IMR-90 (cell line): ENCODE measurements at regions not wholly inside any gene's neighbourhood (a gene's known extent, or its start where the extent isn't known, plus 50 kb on each side); places are given as distances from the start of the nearest gene placed in this dataset.

Experiments
- ATAC-seq: fragments of 200-7000 bp; cut with Tn5 transposase; 2 replicates; pipeline ENCODE4 v1.9.1; 2020; ENCODE audit warnings: low read depth, mild to moderate bottlenecking, moderate library complexity
- BruUV-seq: library from RNA; stranded (reverse); fragments of 400-500 nt; replicated peaks from 2 replicates; lab custom pipeline; 2021; lab: Mats Ljungman, UMichigan
- CTCF ChIA-PET: fragments of 300-600 bp; formaldehyde crosslinking; extraction: SDS; loops from one replicate; lab custom pipeline; 2021; ENCODE audit warnings: antibody characterized with exemption; lab: Yijun Ruan, JAX
- POLR2A ChIA-PET: fragments of 300-600 bp; sonication (Branson Sonifier 250); formaldehyde crosslinking; loops from one replicate; lab custom pipeline; 2022; ENCODE audit warnings: antibody characterized with exemption; ENCODE audit not compliant: unreplicated experiment; lab: Charles Lee
- DNase-seq: peaks from one replicate; pipeline ENCODE4 v3.0.0; 2013
- H2AFZ ChIP-seq: replicated peaks from 2 replicates; pipeline ENCODE3; 2013; ENCODE audit warnings: low read length, mild to moderate bottlenecking; ENCODE audit not compliant: poor library complexity
- H2AK5ac ChIP-seq: 2 replicates; pipeline ENCODE4 v1.6.1; 2013; ENCODE audit warnings: low read depth, low read length, inconsistent platforms
- H2AK9ac ChIP-seq: replicated peaks from 2 replicates; pipeline ENCODE3; 2013; ENCODE audit warnings: mild to moderate bottlenecking, low read depth, low read length, moderate library complexity; ENCODE audit not compliant: poor library complexity
- H2BK120ac ChIP-seq: 2 replicates; pipeline ENCODE4 v1.6.1; 2013; ENCODE audit warnings: low read depth, low read length, inconsistent platforms
- H2BK15ac ChIP-seq: 3 replicates; pipeline ENCODE4 v1.6.1; 2013; ENCODE audit warnings: low read depth, low read length, inconsistent platforms
- H2BK20ac ChIP-seq: 2 replicates; pipeline ENCODE4 v1.6.1; 2013; ENCODE audit warnings: low read depth, mild to moderate bottlenecking, inconsistent platforms, low read length, moderate library complexity
- H2BK5ac ChIP-seq: 2 replicates; pipeline ENCODE4 v1.6.1; 2013; ENCODE audit warnings: mild to moderate bottlenecking, low read depth, low read length, inconsistent platforms; ENCODE audit not compliant: poor library complexity, severe bottlenecking
- H3K14ac ChIP-seq: replicated peaks from 2 replicates; pipeline ENCODE4 v1.6.1; 2013; ENCODE audit warnings: low read depth, low read length, inconsistent platforms
- H3K18ac ChIP-seq: 2 replicates; pipeline ENCODE4 v1.6.1; 2013; ENCODE audit warnings: low read depth, low read length, control low read depth
- H3K23ac ChIP-seq: 2 replicates; pipeline ENCODE4 v1.6.1; 2013; ENCODE audit warnings: low read depth, low read length, inconsistent platforms
- H3K27ac ChIP-seq: 2 replicates; pipeline ENCODE4 v1.5.1; 2013; ENCODE audit warnings: mild to moderate bottlenecking, control low read depth, low read length; ENCODE audit not compliant: insufficient read depth
- H3K27me3 ChIP-seq: 2 replicates; pipeline ENCODE4 v1.6.1; 2013; ENCODE audit warnings: low read length; ENCODE audit not compliant: control insufficient read depth, insufficient read depth
- H3K36me3 ChIP-seq: 2 replicates; pipeline ENCODE4 v1.6.1; 2013; ENCODE audit warnings: low read length, mixed read lengths; ENCODE audit not compliant: control insufficient read depth, insufficient read depth
- H3K4ac ChIP-seq: 2 replicates; pipeline ENCODE4 v1.6.1; 2013; ENCODE audit warnings: low read depth, low read length, inconsistent platforms
- H3K4me1 ChIP-seq: 2 replicates; pipeline ENCODE4 v1.6.1; 2013; ENCODE audit warnings: low read length, mixed read lengths; ENCODE audit not compliant: control insufficient read depth, insufficient read depth
- H3K4me2 ChIP-seq: 2 replicates; pipeline ENCODE4 v1.6.1; 2013; ENCODE audit warnings: low read depth, mild to moderate bottlenecking, control low read depth, low read length, moderate library complexity
- H3K4me3 ChIP-seq: 2 replicates; pipeline ENCODE4 v1.5.1; 2013; ENCODE audit warnings: low read depth, mild to moderate bottlenecking, control low read depth, low read length, moderate library complexity; ENCODE audit not compliant: insufficient read depth
- H3K56ac ChIP-seq: 2 replicates; pipeline ENCODE4 v1.6.1; 2013; ENCODE audit warnings: low read length, inconsistent platforms; ENCODE audit not compliant: insufficient read depth; ENCODE audit errors: extremely low read depth
- H3K79me1 ChIP-seq, 2 experiments: 2 replicates each; pipeline ENCODE4 v1.6.1; 2013; ENCODE audit warnings: low read length in 2 of 2, inconsistent platforms in 1 of 2, low read depth in 1 of 2
- H3K9ac ChIP-seq: 2 replicates; pipeline ENCODE4 v1.6.1; 2013; ENCODE audit warnings: low read depth, low read length, control low read depth
- H3K9me1 ChIP-seq: 2 replicates; pipeline ENCODE4 v1.6.1; 2013; ENCODE audit warnings: low read length, inconsistent platforms; ENCODE audit not compliant: insufficient read depth
- H3K9me3 ChIP-seq: 2 replicates; pipeline ENCODE4 v1.6.1; 2013; ENCODE audit warnings: low read length; ENCODE audit not compliant: control insufficient read depth, insufficient read depth
- H4K20me1 ChIP-seq: 2 replicates; pipeline ENCODE4 v1.6.1; 2013; ENCODE audit warnings: low read length, inconsistent platforms; ENCODE audit not compliant: insufficient read depth
- H4K5ac ChIP-seq: 2 replicates; pipeline ENCODE4 v1.6.1; 2013; ENCODE audit warnings: mild to moderate bottlenecking, low read depth, low read length, control low read depth
- H4K8ac ChIP-seq, 2 experiments: 2 replicates each; pipeline ENCODE4 v1.6.1; 2013; ENCODE audit warnings: low read depth in 2 of 2, low read length in 2 of 2, control low read depth in 1 of 2, inconsistent platforms in 1 of 2
- H4K91ac ChIP-seq: 2 replicates; pipeline ENCODE4 v1.6.1; 2013; ENCODE audit warnings: low read depth, low read length, inconsistent platforms; ENCODE audit not compliant: insufficient read depth
- BHLHE40 ChIP-seq: fragments of 150-350 bp; IDR thresholded peaks from 2 replicates; pipeline ENCODE4 v1.6.1; 2016; ENCODE audit warnings: mild to moderate bottlenecking, low read depth, low read length
- CEBPB ChIP-seq: IDR thresholded peaks from 2 replicates; pipeline ENCODE4 v1.6.1; 2012; ENCODE audit warnings: low read depth, low read length, improper control_type of control experiment
- CHD1 ChIP-seq: IDR thresholded peaks from 2 replicates; pipeline ENCODE4 v1.6.1; 2012; ENCODE audit warnings: low read depth, low read length, improper control_type of control experiment
- CTCF ChIP-seq: conservative IDR thresholded peaks from 2 replicates; pipeline ENCODE4 v1.5.1; 2012; ENCODE audit warnings: mild to moderate bottlenecking, low read depth, low read length, improper control_type of control experiment
- FOS ChIP-seq: fragments of 150-350 bp; IDR thresholded peaks from 2 replicates; pipeline ENCODE4 v1.6.1; 2016; ENCODE audit warnings: low read depth, low read length
- MAZ ChIP-seq: IDR thresholded peaks from 2 replicates; pipeline ENCODE4 v1.6.1; 2012; ENCODE audit warnings: low read depth, mild to moderate bottlenecking, low read length, improper control_type of control experiment, moderate library complexity, borderline replicate concordance
- MXI1 ChIP-seq: IDR thresholded peaks from 2 replicates; pipeline ENCODE4 v1.6.1; 2012; ENCODE audit warnings: low read depth, mild to moderate bottlenecking, low read length, moderate library complexity, borderline replicate concordance
- NFE2L2 ChIP-seq: fragments of 150-350 bp; IDR thresholded peaks from 2 replicates; pipeline ENCODE4 v1.6.1; 2016; ENCODE audit warnings: low read depth, mild to moderate bottlenecking, low read length
- POLR2A ChIP-seq: IDR thresholded peaks from 2 replicates; pipeline ENCODE4 v1.6.1; 2012; ENCODE audit warnings: mild to moderate bottlenecking, low read depth, low read length
- RAD21 ChIP-seq: IDR thresholded peaks from 2 replicates; pipeline ENCODE4 v1.6.1; 2012; ENCODE audit warnings: low read length, improper control_type of control experiment
- RCOR1 ChIP-seq: IDR thresholded peaks from 2 replicates; pipeline ENCODE4 v1.6.1; 2012; ENCODE audit warnings: mild to moderate bottlenecking, low read length, improper control_type of control experiment; ENCODE audit not compliant: insufficient replicate concordance
- RFX5 ChIP-seq: IDR thresholded peaks from 2 replicates; pipeline ENCODE4 v1.8.0; 2012; ENCODE audit warnings: low read depth, mild to moderate bottlenecking, low read length, moderate library complexity
- SMC3 ChIP-seq: fragments of 150-350 bp; IDR thresholded peaks from 2 replicates; pipeline ENCODE4 v1.6.1; 2016; ENCODE audit warnings: low read depth, mild to moderate bottlenecking, antibody characterized with exemption, low read length, moderate library complexity
- WGBS, 2 experiments: methylation state at CpG; one replicate each; pipeline versions ENCODE4 v1.1.5 to v1.1.7; 2013; ENCODE audit warnings: missing lambda C conversion rate in 2 of 2; ENCODE audit not compliant: insufficient read length in 1 of 2; ENCODE audit errors: extremely low coverage in 2 of 2; 5-methylcytosine and 5-hydroxymethylcytosine counted together
- dilution Hi-C: fragments of 300-500 bp; cut with HindIII; formaldehyde crosslinking; loops from one replicate; pipeline ENCODE4 v1.14.3; 2018; ENCODE audit warnings: low sequenced_read_pairs; ENCODE audit not compliant: unreplicated experiment
- in situ Hi-C: fragments of 300-500 bp; cut with MboI; formaldehyde crosslinking; loops from 3 replicates; pipeline ENCODE4 v1.14.3; 2019; ENCODE audit warnings: low sequenced_read_pairs, inconsistent platforms, mixed read lengths
- intact Hi-C: fragments of 100-400 bp; cut with micrococcal nuclease; formaldehyde crosslinking; loops from 2 replicates; pipeline ENCODE4 v1.10.0; 2022
- TF ChIP-seq, protein P1 (sequence below): fragments of 150-350 bp; IDR thresholded peaks from 2 replicates; pipeline ENCODE4 v1.6.1; 2016; ENCODE audit warnings: low read depth, mild to moderate bottlenecking, low read length, moderate library complexity, borderline replicate concordance
- TF ChIP-seq, protein P2 (sequence below): fragments of 150-350 bp; IDR thresholded peaks from 2 replicates; pipeline ENCODE4 v1.6.1; 2017; ENCODE audit warnings: mild to moderate bottlenecking, antibody characterized with exemption, low read length, low read depth

DNA sequence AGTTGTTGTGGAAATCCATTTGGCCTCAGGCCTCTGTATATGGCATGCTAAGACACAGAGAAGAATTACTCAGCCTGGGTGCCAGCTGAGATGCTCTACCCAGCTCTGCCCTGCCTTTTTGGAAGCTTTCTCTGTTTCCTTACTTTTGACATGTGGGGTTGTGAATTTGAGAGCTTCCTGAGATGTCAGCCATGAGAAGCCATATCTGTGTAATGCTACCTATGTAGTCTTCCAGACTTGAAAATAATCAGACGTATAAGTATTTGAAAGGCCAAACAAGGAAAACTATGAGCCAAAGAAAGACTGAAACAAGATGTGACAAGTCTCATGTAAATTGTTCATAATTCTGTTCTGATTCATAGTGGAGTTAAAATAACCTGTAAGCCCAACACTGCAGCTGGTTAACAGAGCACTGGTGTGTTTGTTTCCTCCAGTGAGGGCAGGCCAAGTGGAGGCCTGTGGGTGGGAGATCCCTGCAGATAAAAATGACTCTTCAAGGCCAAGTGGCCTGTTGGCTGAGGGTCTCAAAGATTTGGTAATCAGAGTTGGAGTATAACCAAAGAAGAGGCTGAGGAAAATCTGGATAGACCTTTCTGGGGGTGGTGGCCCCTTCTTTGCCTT is 94.0 kb downstream of the TMX1 start:
- peak overlapping the region; percentile 14; the same call in 1 of the 2 replicates for H2AK5ac ChIP-seq
- H3K23ac ChIP-seq: 0 out of 2 replicates have a peak overlapping the region, but pooled peaks have one; percentile 40
- H3K9ac ChIP-seq: no peak overlapping the region
- no peaks in the 10 kb centered on the region for H3K27me3 ChIP-seq
- peak overlapping the region; percentile 57 for H2BK120ac ChIP-seq
- BruUV-seq: no TSS peak
- in situ Hi-C loops: no loop called here
- ChIA-PET POLR2A (no interaction called here), CTCF (interaction anchor here (0.8 kb wide), 1 partner anchor 46 kb away, joined by 3 read pairs; no protein-coding TSS in a partner anchor)
- H3K4me1 ChIP-seq: peaks cover 17% of the 10 kb centered on the region; the same call in 1 of the 2 replicates
- H3K9me3 ChIP-seq: no peaks in the 10 kb centered on the region
- peak overlapping the region; percentile 16; the same call in 1 of the 2 replicates for H3K56ac ChIP-seq
- dilution Hi-C loops: no loop called here
- no peaks in the 10 kb centered on the region for H4K20me1 ChIP-seq
- peak overlapping the region; percentile 64; the same call in 1 of the 2 replicates for H3K27ac ChIP-seq
- H3K79me1 ChIP-seq: no peaks in the 10 kb centered on the region
- peak overlapping the region in 1 of 2 experiments; percentile 71; a peak in 2 of 4 replicates for H4K8ac ChIP-seq
- H3K9me1 ChIP-seq: no peaks in the 10 kb centered on the region
- H2BK20ac ChIP-seq: peak overlapping the region; percentile 64; the same call in 1 of the 2 replicates
- H3K18ac ChIP-seq: peak overlapping the region; percentile 75; the same call in 1 of the 2 replicates
- peak; percentile 64 for DNase-seq
- no peak overlapping the region for H3K4me2 ChIP-seq
- H3K4ac ChIP-seq: peak overlapping the region; percentile 66
- intact Hi-C loops: no loop called here
- WGBS, 2 experiments: 60% methylated on average over 1 of the region's 1 CpG; no CpG with 5 or more reads in 1 of the 2 experiments
- peak overlapping the region; percentile 70 for H3K14ac ChIP-seq
- ATAC-seq: peak; percentile 85
- no peak overlapping the region for H3K4me3 ChIP-seq
- peak overlapping the region; percentile 39; the same call in 1 of the 3 replicates for H2BK15ac ChIP-seq
- no peaks in the 10 kb centered on the region for H3K36me3 ChIP-seq
- H4K5ac ChIP-seq: peak overlapping the region; percentile 68; the same call in 1 of the 2 replicates
- 0 out of 2 replicates have a peak overlapping the region, but pooled peaks have one; percentile 20 for H4K91ac ChIP-seq
- H2AK9ac ChIP-seq: peak overlapping the region; percentile 51
- H2BK5ac ChIP-seq: peak overlapping the region; percentile 85
- H2AFZ ChIP-seq: no peak overlapping the region
- TF ChIP-seq, protein P1, sequence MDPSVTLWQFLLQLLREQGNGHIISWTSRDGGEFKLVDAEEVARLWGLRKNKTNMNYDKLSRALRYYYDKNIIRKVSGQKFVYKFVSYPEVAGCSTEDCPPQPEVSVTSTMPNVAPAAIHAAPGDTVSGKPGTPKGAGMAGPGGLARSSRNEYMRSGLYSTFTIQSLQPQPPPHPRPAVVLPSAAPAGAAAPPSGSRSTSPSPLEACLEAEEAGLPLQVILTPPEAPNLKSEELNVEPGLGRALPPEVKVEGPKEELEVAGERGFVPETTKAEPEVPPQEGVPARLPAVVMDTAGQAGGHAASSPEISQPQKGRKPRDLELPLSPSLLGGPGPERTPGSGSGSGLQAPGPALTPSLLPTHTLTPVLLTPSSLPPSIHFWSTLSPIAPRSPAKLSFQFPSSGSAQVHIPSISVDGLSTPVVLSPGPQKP: no peak
- TF ChIP-seq SMC3 (no peak), MXI1 (no peak), POLR2A (no peak), FOS (no peak), CTCF (no peak), RAD21 (no peak), CHD1 (no peak), RFX5 (no peak), BHLHE40 (no peak), MAZ (no peak), CEBPB (no peak), NFE2L2 (no peak), RCOR1 (no peak)
- TF ChIP-seq, protein P2, sequence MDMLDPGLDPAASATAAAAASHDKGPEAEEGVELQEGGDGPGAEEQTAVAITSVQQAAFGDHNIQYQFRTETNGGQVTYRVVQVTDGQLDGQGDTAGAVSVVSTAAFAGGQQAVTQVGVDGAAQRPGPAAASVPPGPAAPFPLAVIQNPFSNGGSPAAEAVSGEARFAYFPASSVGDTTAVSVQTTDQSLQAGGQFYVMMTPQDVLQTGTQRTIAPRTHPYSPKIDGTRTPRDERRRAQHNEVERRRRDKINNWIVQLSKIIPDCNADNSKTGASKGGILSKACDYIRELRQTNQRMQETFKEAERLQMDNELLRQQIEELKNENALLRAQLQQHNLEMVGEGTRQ: no peak
